Right lobe of liver (tissue), 4 donors: ENCODE measurements at regions not wholly inside any gene's neighbourhood (a gene's known extent, or its start where the extent isn't known, plus 50 kb on each side); places are given as distances from the start of the nearest gene placed in this dataset.

Experiments used
- CTCF ChIP-seq, 4 donors: fragments of 200-600 bp in 3 of 4; fragments of 450-650 bp in 1 of 4; IDR thresholded peaks; one replicate each; pipeline versions ENCODE4 v1.5.1 to v1.8.0; 2016 to 2022; ENCODE audit warnings: antibody characterized with exemption in 4 of 4, mild to moderate bottlenecking in 2 of 4
- POLR2A ChIP-seq: fragments of 450-650 bp; IDR thresholded peaks from one replicate; pipeline ENCODE4 v1.6.1; 2017; ENCODE audit warnings: antibody characterized with exemption, mild to moderate bottlenecking
- donor health status: DM: no; HTN: no; CAD: no.
- donor health status: DM: no; HTN: no; CAD: no.
- donor health status: DM: no; HTN: yes; CAD: no.

DNA sequence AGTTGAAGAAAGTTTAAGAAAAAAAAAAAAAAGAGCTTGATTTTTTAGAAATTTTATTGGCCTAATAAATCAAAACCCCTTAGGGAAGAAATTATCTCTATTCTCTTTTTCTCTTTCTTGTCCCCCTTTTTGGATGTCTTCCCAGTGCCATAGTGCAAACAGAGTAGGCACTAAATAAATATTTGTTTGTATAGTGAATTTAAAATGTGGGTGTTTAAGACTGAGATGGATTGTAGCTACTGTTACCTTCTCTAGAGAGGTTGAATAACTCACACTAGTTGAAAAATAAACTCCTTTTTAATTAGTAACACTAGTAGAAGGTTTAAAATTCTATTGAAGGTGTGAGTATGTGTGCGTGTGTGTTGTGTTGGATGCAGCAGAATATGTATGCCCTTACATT, 783.8 kb downstream of the NXPH1 start:
- TF ChIP-seq CTCF (IDR thresholded peaks at IDR 0.05) (no peak), POLR2A (no peak)
